Neural cell (in vitro differentiated cells): ENCODE measurements at regions not wholly inside any gene's neighbourhood (a gene's known extent, or its start where the extent isn't known, plus 50 kb on each side); places are given as distances from the start of the nearest gene placed in this dataset.

ENCODE experiments used
- small RNA-seq, 3 experiments: library from RNA; depleted of rRNA; stranded (forward); fragments of <200 nt; gene quantifications; one replicate each; pipeline ENCODE3, GENCODE V24; 2012

Small RNA genes in the stretch of these regions (small RNA-seq; reads per million reads assigned to genes)
- gene RPS21P8 = 0 reads per million in 3 experiments
